NT2/D1 (cell line): ENCODE measurements at regions not wholly inside any gene's neighbourhood (a gene's known extent, or its start where the extent isn't known, plus 50 kb on each side); places are given as distances from the start of the nearest gene placed in this dataset.
"Not testable (repeated sequence)": the region's sequence is repeated elsewhere in the genome, so short reads cannot be mapped to it uniquely, and the experiment has no call there.

Experiments
- DNase-seq: peaks from one replicate; pipeline ENCODE4 v3.0.0-alpha.2; 2011; ENCODE audit warnings: low read depth, low spot score
- H3K27me3 ChIP-seq: 2 replicates; pipeline ENCODE4 v1.6.0; 2011; ENCODE audit warnings: mild to moderate bottlenecking; ENCODE audit not compliant: insufficient read length, insufficient read depth
- H3K36me3 ChIP-seq: 2 replicates; pipeline ENCODE4 v1.6.1; 2011; ENCODE audit warnings: mild to moderate bottlenecking, low read length, mixed read lengths; ENCODE audit not compliant: insufficient read depth, insufficient read length
- H3K4me1 ChIP-seq: 2 replicates; pipeline ENCODE4 v1.5.1; 2011; ENCODE audit not compliant: insufficient read depth, insufficient read length
- H3K4me3 ChIP-seq: 2 replicates; pipeline ENCODE4 v1.5.1; 2011; ENCODE audit warnings: low read depth; ENCODE audit not compliant: insufficient read length
- H3K9ac ChIP-seq: 2 replicates; pipeline ENCODE4 v1.6.0; 2011; ENCODE audit warnings: low read depth; ENCODE audit not compliant: insufficient read length
- H3K9me3 ChIP-seq: 2 replicates; pipeline ENCODE4 v1.5.1; 2011; ENCODE audit warnings: mild to moderate bottlenecking, low read length; ENCODE audit not compliant: insufficient read depth
- SUZ12 ChIP-seq: IDR thresholded peaks from 2 replicates; pipeline ENCODE4 v1.6.1; 2011; ENCODE audit not compliant: insufficient read length, insufficient read depth; ENCODE audit errors: extremely low read depth
- YY1 ChIP-seq: IDR thresholded peaks from 2 replicates; pipeline ENCODE4 v1.6.1; 2011; ENCODE audit not compliant: insufficient read length, insufficient read depth
- ZNF274 ChIP-seq: IDR thresholded peaks from 2 replicates; pipeline ENCODE4 v1.6.1; 2011; ENCODE audit warnings: mild to moderate bottlenecking, low read depth, low read length

GRCh38 chr1:187985145-187985896 lies 1156.6 kb downstream of the PLA2G4A start:
- Histone ChIP-seq H3K4me3 (no peak overlapping the region), H3K9me3 (no peaks in the 10 kb centered on the region), H3K9ac (no peak overlapping the region), H3K36me3 (no peaks in the 10 kb centered on the region), H3K4me1 (no peaks in the 10 kb centered on the region), H3K27me3 (no peaks in the 10 kb centered on the region)
- TF ChIP-seq YY1 (no peak), ZNF274 (no peak), SUZ12 (no peak)
- DNase-seq, result no peak

- DNase-seq, result no peak
- TF ChIP-seq SUZ12, result no peak
- no peak for TF ChIP-seq YY1
- no peak for TF ChIP-seq ZNF274
- no peaks in the 10 kb centered on the region for H3K4me1 ChIP-seq
- no peaks in the 10 kb centered on the region for H3K9me3 ChIP-seq
- H3K27me3 ChIP-seq, result no peaks in the 10 kb centered on the region
- H3K36me3 ChIP-seq, result no peaks in the 10 kb centered on the region
- H3K4me3 ChIP-seq, result no peak overlapping the region
- no peak overlapping the region for H3K9ac ChIP-seq
Observed at GRCh38 chr1:187985897-187986654, 1157.3 kb downstream of the PLA2G4A start.

- no peak overlapping the region for H3K9ac ChIP-seq
- no peaks in the 10 kb centered on the region for H3K27me3 ChIP-seq
- no peak overlapping the region for H3K4me3 ChIP-seq
- no peaks in the 10 kb centered on the region for H3K4me1 ChIP-seq
- no peaks in the 10 kb centered on the region for H3K9me3 ChIP-seq
- TF ChIP-seq ZNF274 (no peak), YY1 (no peak), SUZ12 (no peak)
- no peak for DNase-seq
- H3K36me3 ChIP-seq, result no peaks in the 10 kb centered on the region
Observed at GRCh38 chr1:187987236-187987776, 1158.6 kb downstream of the PLA2G4A start.

GRCh38 chr1:187991944-187992343 lies 1163.2 kb downstream of the PLA2G4A start:
- no peaks in the 10 kb centered on the region for H3K4me1 ChIP-seq

DNA sequence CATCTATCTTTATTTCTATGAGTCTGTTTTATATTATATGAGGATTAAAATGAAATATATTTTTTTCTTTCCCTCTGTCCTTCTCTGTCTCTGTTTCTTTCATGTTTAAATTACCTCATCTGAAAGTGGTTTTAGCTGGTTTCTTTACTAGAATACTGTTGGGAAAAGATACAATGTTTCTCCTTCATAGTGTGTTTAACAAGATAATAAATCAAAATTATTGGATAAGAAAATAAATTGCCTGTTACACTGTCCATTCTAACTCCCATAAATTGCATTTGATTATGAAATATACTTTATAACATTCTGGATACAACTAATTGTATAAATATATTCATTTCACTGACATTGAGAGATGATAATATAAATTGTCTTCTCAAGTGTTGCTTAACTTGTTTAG lies 1168.0 kb downstream of the PLA2G4A start:
- H3K4me1 ChIP-seq, result no peaks in the 10 kb centered on the region
- no peaks in the 10 kb centered on the region for H3K9me3 ChIP-seq
- no peak overlapping the region for H3K4me3 ChIP-seq
- H3K36me3 ChIP-seq, result no peaks in the 10 kb centered on the region
- no peak for DNase-seq
- no peaks in the 10 kb centered on the region for H3K27me3 ChIP-seq
- no peak overlapping the region for H3K9ac ChIP-seq
- TF ChIP-seq SUZ12, result no peak
- TF ChIP-seq YY1, result no peak
- TF ChIP-seq ZNF274, result no peak

More at GRCh38 chr1:187991944-187992343, 1163.2 kb downstream of the PLA2G4A start:
- DNase-seq, result no peak
- Histone ChIP-seq H3K36me3 (no peaks in the 10 kb centered on the region), H3K9ac (no peak overlapping the region), H3K27me3 (no peaks in the 10 kb centered on the region), H3K4me3 (no peak overlapping the region), H3K9me3 (no peaks in the 10 kb centered on the region)
- TF ChIP-seq YY1, result no peak
- no peak for TF ChIP-seq SUZ12
- TF ChIP-seq ZNF274, result no peak

- no peak overlapping the region for H3K9ac ChIP-seq
- no peak for TF ChIP-seq ZNF274
- TF ChIP-seq SUZ12, result no peak
- TF ChIP-seq YY1, result no peak
- no peak for DNase-seq
- no peak overlapping the region for H3K4me3 ChIP-seq
- no peaks in the 10 kb centered on the region for H3K9me3 ChIP-seq
- no peaks in the 10 kb centered on the region for H3K27me3 ChIP-seq
- no peaks in the 10 kb centered on the region for H3K36me3 ChIP-seq
- H3K4me1 ChIP-seq, result no peaks in the 10 kb centered on the region
Observed at GRCh38 chr1:187999973-188000372, 1171.2 kb downstream of the PLA2G4A start.

DNA sequence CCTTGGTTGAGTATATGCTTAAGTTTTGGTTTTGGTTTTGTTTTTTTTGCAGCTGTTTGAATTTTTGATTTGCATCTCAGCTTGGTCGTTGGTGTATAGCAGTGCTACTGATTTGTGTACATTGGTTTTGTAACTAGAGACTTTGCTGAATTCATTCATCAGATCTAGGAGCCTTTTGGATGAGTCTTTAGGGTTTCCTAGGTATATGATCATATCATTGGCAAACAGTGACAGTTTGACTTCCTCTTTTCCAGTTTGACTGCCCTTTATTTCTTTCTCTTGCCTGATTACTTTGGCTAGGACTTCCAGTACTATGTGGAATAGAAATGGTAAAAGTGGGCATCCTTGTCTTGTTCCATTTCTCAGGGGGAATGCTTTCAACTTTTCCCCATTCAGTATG lies 1174.9 kb downstream of the PLA2G4A start:
- not testable (repeated sequence) for H3K36me3 ChIP-seq, DNase-seq, H3K4me1 ChIP-seq, H3K27me3 ChIP-seq, H3K9ac ChIP-seq, H3K4me3 ChIP-seq, H3K9me3 ChIP-seq
